Panc1 (cell line): ENCODE measurements at regions not wholly inside any gene's neighbourhood (a gene's known extent, or its start where the extent isn't known, plus 50 kb on each side); places are given as distances from the start of the nearest gene placed in this dataset.

Source experiments
- ATAC-seq: fragments of 200-7000 bp; cut with Tn5 transposase; 2 replicates; pipeline ENCODE4 v1.9.1; 2020; ENCODE audit warnings: mild to moderate bottlenecking, moderate library complexity
- BruUV-seq: library from RNA; stranded (reverse); fragments of 400-500 nt; replicated peaks from 2 replicates; lab custom pipeline; 2021; lab: Mats Ljungman, UMichigan
- CTCF ChIA-PET: fragments of 300-600 bp; sonication (Branson Sonifier 250); formaldehyde crosslinking; loops from one replicate; lab custom pipeline; 2022; ENCODE audit warnings: antibody characterized with exemption; lab: Charles Lee
- POLR2A ChIA-PET: fragments of 300-600 bp; sonication (Branson Sonifier 250); formaldehyde crosslinking; loops from one replicate; lab custom pipeline; 2022; ENCODE audit warnings: antibody characterized with exemption; lab: Charles Lee
- DNase-seq: peaks from one replicate; pipeline ENCODE4 v3.0.0-alpha.2; 2010; ENCODE audit warnings: low read depth, low spot score
- H3K27ac ChIP-seq: 2 replicates; pipeline ENCODE4 v1.5.1; 2011; ENCODE audit warnings: mild to moderate bottlenecking, low read length, inconsistent platforms
- H3K27me3 ChIP-seq: fragments of 200-500 bp; sonication (Bioruptor generic); 2 replicates; pipeline ENCODE4 v1.6.0; 2014; ENCODE audit warnings: low read length, inconsistent platforms; ENCODE audit not compliant: control insufficient read depth, insufficient read depth
- H3K36me3 ChIP-seq: fragments of 200-500 bp; sonication (Bioruptor generic); 2 replicates; pipeline ENCODE4 v1.5.1; 2014; ENCODE audit warnings: inconsistent platforms, mild to moderate bottlenecking, low read length, moderate library complexity; ENCODE audit not compliant: control insufficient read depth, insufficient read depth
- H3K4me1 ChIP-seq: 2 replicates; pipeline ENCODE4 v1.5.1; 2011; ENCODE audit warnings: inconsistent platforms, mild to moderate bottlenecking, low read length, moderate library complexity; ENCODE audit not compliant: control insufficient read depth, insufficient read depth
- H3K4me3 ChIP-seq, 2 experiments: 2 replicates each; pipeline ENCODE4 v1.5.1; 2011 to 2012; ENCODE audit warnings: low read depth in 2 of 2, low read length in 2 of 2, mild to moderate bottlenecking in 2 of 2, inconsistent platforms in 1 of 2, moderate library complexity in 1 of 2
- H3K9me3 ChIP-seq: fragments of 200-500 bp; sonication (Bioruptor generic); 2 replicates; pipeline ENCODE4 v1.5.1; 2014; ENCODE audit warnings: low read depth, mild to moderate bottlenecking, inconsistent platforms, low read length, moderate library complexity; ENCODE audit not compliant: control insufficient read depth, insufficient read depth
- POLR2AphosphoS5 ChIP-seq: IDR thresholded peaks from 2 replicates; pipeline ENCODE4 v1.6.1; 2012; ENCODE audit warnings: mild to moderate bottlenecking, low read depth, low read length, moderate library complexity
- SIN3A ChIP-seq: IDR thresholded peaks from 2 replicates; pipeline ENCODE4 v1.6.1; 2012; ENCODE audit warnings: low read depth, mild to moderate bottlenecking, low read length, moderate library complexity, borderline replicate concordance; ENCODE audit not compliant: insufficient read depth
- TCF7L2 ChIP-seq: IDR thresholded peaks from 2 replicates; pipeline ENCODE4 v1.6.1; 2011; ENCODE audit warnings: mild to moderate bottlenecking, low read depth, low read length, inconsistent platforms
- in situ Hi-C: cut with HindIII; loops from 2 replicates; pipeline ENCODE4 v1.10.0; 2016; ENCODE audit warnings: low sequenced_read_pairs, low pct_unique_long_range_greater_than_20kb
- intact Hi-C: fragments of 100-400 bp; cut with micrococcal nuclease; formaldehyde crosslinking; loops from one replicate; pipeline ENCODE4 v1.10.0; 2022; ENCODE audit not compliant: unreplicated experiment
- TF ChIP-seq, protein P1 (sequence below): fragments of 450-650 bp; IDR thresholded peaks from 2 replicates; pipeline ENCODE4 v1.5.1; 2017; ENCODE audit warnings: mild to moderate bottlenecking
- TF ChIP-seq, protein P2 (sequence below), 2 experiments: IDR thresholded peaks; 2 replicates each; pipeline ENCODE4 v1.6.1; 2011 to 2012; ENCODE audit warnings: low read depth in 2 of 2, control low read depth in 1 of 2, low read length in 1 of 2, mild to moderate bottlenecking in 1 of 2, moderate library complexity in 1 of 2; ENCODE audit not compliant: insufficient read depth in 1 of 2

DNA sequence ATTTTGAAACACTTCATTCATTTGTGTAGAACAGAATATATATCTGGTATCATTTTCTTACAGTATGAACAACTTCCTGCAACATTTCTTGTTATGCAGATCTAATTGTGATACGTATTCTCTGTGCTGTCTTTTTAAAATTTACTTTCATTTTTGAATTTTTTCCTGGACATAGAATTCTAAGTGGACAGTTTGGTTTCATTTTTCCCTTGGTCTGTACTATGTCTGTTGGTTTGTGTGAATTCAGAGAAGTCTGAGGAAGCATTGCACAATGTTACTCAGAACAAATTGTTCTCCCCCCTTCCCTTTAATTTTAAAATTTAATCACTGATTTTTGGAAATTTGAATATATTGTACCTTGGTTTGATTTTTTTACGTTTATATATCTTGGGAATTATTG, 352.5 kb upstream of the PCDH20 start:
- Histone ChIP-seq H3K27me3 (no peaks in the 10 kb centered on the region), H3K27ac (no peak overlapping the region), H3K4me1 (peaks cover 5% of the 10 kb centered on the region; the same call in 1 of the 2 replicates), H3K9me3 (0 out of 2 replicates have a peak, but pooled peaks cover 5% of the 10 kb centered on the region), H3K36me3 (no peaks in the 10 kb centered on the region), H3K4me3 (no peak overlapping the region)
- in situ Hi-C loops = no loop called here
- ATAC-seq (no peak), DNase-seq (no peak)
- TF ChIP-seq SIN3A = no peak
- TF ChIP-seq, protein P1, sequence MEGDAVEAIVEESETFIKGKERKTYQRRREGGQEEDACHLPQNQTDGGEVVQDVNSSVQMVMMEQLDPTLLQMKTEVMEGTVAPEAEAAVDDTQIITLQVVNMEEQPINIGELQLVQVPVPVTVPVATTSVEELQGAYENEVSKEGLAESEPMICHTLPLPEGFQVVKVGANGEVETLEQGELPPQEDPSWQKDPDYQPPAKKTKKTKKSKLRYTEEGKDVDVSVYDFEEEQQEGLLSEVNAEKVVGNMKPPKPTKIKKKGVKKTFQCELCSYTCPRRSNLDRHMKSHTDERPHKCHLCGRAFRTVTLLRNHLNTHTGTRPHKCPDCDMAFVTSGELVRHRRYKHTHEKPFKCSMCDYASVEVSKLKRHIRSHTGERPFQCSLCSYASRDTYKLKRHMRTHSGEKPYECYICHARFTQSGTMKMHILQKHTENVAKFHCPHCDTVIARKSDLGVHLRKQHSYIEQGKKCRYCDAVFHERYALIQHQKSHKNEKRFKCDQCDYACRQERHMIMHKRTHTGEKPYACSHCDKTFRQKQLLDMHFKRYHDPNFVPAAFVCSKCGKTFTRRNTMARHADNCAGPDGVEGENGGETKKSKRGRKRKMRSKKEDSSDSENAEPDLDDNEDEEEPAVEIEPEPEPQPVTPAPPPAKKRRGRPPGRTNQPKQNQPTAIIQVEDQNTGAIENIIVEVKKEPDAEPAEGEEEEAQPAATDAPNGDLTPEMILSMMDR = no peak
- ChIA-PET POLR2A (no interaction called here), CTCF (no interaction called here)
- intact Hi-C loops = no loop called here
- no TSS peak for BruUV-seq

DNA sequence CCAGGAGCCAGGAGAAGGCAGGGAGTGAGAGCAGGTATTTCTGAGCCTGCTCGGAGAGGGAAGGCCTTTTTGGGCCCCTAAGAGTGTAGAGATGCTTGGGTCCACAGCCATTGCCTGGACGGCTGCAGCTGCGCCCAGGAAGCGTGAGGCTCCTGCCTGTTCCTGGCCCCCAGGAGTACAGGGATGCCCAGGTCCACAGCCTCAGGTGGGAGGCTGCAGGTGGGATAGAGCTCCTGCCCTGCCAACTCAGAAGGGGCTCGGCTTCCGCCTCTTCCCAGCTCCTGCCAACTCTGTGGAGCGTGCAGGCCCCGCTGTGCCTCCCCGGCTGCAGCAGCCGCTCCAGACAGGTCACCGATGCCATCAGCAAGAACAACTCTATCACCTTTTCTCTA, 351.0 kb upstream of the PCDH20 start:
- DNase-seq = no peak
- POLR2A ChIA-PET = no interaction called here
- in situ Hi-C loops = no loop called here

More for the DNA sequence above, 351.0 kb upstream of the PCDH20 start:
- intact Hi-C loops = no loop called here
- no peak for TF ChIP-seq SIN3A
- TF ChIP-seq, protein P1 = no peak
- no peak for TF ChIP-seq TCF7L2
- TF ChIP-seq POLR2AphosphoS5 = no peak
- TF ChIP-seq, protein P2, sequence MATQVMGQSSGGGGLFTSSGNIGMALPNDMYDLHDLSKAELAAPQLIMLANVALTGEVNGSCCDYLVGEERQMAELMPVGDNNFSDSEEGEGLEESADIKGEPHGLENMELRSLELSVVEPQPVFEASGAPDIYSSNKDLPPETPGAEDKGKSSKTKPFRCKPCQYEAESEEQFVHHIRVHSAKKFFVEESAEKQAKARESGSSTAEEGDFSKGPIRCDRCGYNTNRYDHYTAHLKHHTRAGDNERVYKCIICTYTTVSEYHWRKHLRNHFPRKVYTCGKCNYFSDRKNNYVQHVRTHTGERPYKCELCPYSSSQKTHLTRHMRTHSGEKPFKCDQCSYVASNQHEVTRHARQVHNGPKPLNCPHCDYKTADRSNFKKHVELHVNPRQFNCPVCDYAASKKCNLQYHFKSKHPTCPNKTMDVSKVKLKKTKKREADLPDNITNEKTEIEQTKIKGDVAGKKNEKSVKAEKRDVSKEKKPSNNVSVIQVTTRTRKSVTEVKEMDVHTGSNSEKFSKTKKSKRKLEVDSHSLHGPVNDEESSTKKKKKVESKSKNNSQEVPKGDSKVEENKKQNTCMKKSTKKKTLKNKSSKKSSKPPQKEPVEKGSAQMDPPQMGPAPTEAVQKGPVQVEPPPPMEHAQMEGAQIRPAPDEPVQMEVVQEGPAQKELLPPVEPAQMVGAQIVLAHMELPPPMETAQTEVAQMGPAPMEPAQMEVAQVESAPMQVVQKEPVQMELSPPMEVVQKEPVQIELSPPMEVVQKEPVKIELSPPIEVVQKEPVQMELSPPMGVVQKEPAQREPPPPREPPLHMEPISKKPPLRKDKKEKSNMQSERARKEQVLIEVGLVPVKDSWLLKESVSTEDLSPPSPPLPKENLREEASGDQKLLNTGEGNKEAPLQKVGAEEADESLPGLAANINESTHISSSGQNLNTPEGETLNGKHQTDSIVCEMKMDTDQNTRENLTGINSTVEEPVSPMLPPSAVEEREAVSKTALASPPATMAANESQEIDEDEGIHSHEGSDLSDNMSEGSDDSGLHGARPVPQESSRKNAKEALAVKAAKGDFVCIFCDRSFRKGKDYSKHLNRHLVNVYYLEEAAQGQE (IDR thresholded peaks at IDR 0.05; ENCODE audit: insufficient read depth in 1 of 2, low read depth in 2 of 2, low read length in 1 of 2) = no peak
- BruUV-seq = no TSS peak
- no peak overlapping the region for H3K27ac ChIP-seq
- H3K36me3 ChIP-seq = no peaks in the 10 kb centered on the region
- H3K9me3 ChIP-seq = 0 out of 2 replicates have a peak, but pooled peaks cover 5% of the 10 kb centered on the region
- H3K4me1 ChIP-seq = peaks cover 5% of the 10 kb centered on the region; the same call in 1 of the 2 replicates
- CTCF ChIA-PET = no interaction called here
- H3K27me3 ChIP-seq = no peaks in the 10 kb centered on the region
- ATAC-seq = no peak
- H3K4me3 ChIP-seq = no peak overlapping the region
